GM12872 (cell line): ENCODE measurements at regions not wholly inside any gene's neighbourhood (a gene's known extent, or its start where the extent isn't known, plus 50 kb on each side); places are given as distances from the start of the nearest gene placed in this dataset.

Experiments used
- CTCF ChIP-seq: IDR thresholded peaks from 3 replicates; pipeline ENCODE4 v1.5.1; 2011; ENCODE audit warnings: low read depth, mild to moderate bottlenecking, low read length, moderate library complexity; ENCODE audit not compliant: insufficient read depth

- no peak for TF ChIP-seq CTCF
Observed at GRCh38 chr12:38969706-38970105, 64.3 kb upstream of the CPNE8 start.

GRCh38 chr12:38961683-38962082 is 56.3 kb upstream of the CPNE8 start:
- TF ChIP-seq CTCF: no peak

GRCh38 chr12:38961012-38961411 is 55.6 kb upstream of the CPNE8 start:
- TF ChIP-seq CTCF: no peak

GRCh38 chr12:38956337-38956736 is 50.9 kb upstream of the CPNE8 start:
- no peak for TF ChIP-seq CTCF
